ENCODE measurements at regions not wholly inside any gene's neighbourhood (a gene's known extent, or its start where the extent isn't known, plus 50 kb on each side); places are given as distances from the start of the nearest gene placed in this dataset.

- WGBS, 4 donors = 88 to 94% (median 91%) methylated on average over 4 of the region's 4 CpGs
- H3K36me3 ChIP-seq (replicated peaks in 1 of 2) = no peaks in the 10 kb centered on the region
- H3K27ac ChIP-seq = no peak overlapping the region
- no peak for TF ChIP-seq CTCF (IDR thresholded peaks at IDR 0.05)
- TF ChIP-seq POLR2A (IDR thresholded peaks at IDR 0.05) = no peak
- intact Hi-C loops (cut with DNase I) = no loop called here
- no peaks in the 10 kb centered on the region for H3K27me3 ChIP-seq
- H3K4me1 ChIP-seq (replicated peaks in 1 of 2) = no peaks in the 10 kb centered on the region
- H3K4me3 ChIP-seq = no peak overlapping the region
- H3K9me3 ChIP-seq (replicated peaks in 1 of 3) = peaks cover 0 to 4% (median 0%) of the 10 kb centered on the region in 3 donors
- DNase-seq = no peak
Measured at GRCh38 chr17:17426184-17426583, 50.6 kb upstream of the MED9 start.
